ENCODE measurements at regions not wholly inside any gene's neighbourhood (a gene's known extent, or its start where the extent isn't known, plus 50 kb on each side); places are given as distances from the start of the nearest gene placed in this dataset.

DNA sequence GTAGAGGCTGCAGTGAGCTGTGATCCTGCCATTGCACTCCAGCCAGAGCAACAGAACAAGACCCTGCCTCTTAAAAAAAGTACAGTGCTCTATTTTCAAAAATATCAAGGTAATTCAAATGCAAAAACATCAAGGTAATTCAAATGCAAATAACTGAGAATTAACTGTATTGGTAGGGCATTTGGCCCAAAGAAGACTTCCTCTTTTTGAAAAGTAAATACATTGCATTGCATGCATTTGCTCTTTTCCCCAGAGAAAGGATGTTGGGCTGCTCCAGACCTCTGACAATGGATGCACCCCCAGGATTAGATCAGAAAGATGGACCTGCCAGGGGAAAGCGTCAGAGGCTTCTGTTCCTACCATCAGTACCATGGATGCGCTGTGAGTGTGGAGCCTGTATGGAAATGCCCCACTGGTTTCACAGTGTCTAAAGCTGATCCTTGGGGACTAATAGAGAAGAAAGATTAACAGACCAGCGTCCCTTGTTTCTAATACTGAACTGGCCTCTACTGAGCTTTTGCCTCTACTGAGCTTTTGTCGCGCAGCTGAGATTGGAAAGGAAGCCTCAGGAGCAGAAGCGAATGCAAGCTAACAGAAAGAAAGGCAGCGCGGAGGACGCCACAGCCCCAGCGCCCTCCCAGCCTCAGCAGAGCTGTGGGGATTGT, 93.5 kb upstream of the LYZL2 start:
- Histone ChIP-seq H4K20me1 (ENCODE audit: control insufficient read depth, extremely low read depth, insufficient read depth, low read length) (no peaks in the 10 kb centered on the region), H3K4me2 (ENCODE audit: control insufficient read depth, extremely low read depth, insufficient read depth, low read depth, low read length) (no peak overlapping the region), H3K36me3 (ENCODE audit: control insufficient read depth in 2 of 2, extremely low read depth in 1 of 2, insufficient read depth in 2 of 2, low read length in 2 of 2) (no peaks in the 10 kb centered on the region), H2AFZ (ENCODE audit: control insufficient read depth, low read length) (no peak overlapping the region), H3K9me1 (ENCODE audit: control insufficient read depth, extremely low read depth, insufficient read depth, low read length) (no peaks in the 10 kb centered on the region), H3K27ac (ENCODE audit: control insufficient read depth, insufficient read depth, low read length) (no peak overlapping the region), H3K27me3 (ENCODE audit: control insufficient read depth, extremely low read depth, insufficient read depth, low read length) (peaks cover 6% of the 10 kb centered on the region), H3K4me1 (ENCODE audit: control insufficient read depth, extremely low read depth, insufficient read depth, low read length) (no peaks in the 10 kb centered on the region), H3K4me3 (ENCODE audit: control insufficient read depth in 2 of 3, extremely low read depth in 1 of 3, insufficient read depth in 2 of 3, low read depth in 1 of 3, low read length in 3 of 3) (no peak overlapping the region), H3K9me3 (ENCODE audit: control insufficient read depth, low read depth, low read length) (no peaks in the 10 kb centered on the region), H3K79me2 (ENCODE audit: control insufficient read depth, insufficient read depth, low read length) (no peaks in the 10 kb centered on the region), H3K9ac (ENCODE audit: control insufficient read depth, extremely low read depth, insufficient read depth, low read length) (no peak overlapping the region)
- TF ChIP-seq EZH2 (IDR thresholded peaks at IDR 0.05; ENCODE audit: low read length) = no peak
- TF ChIP-seq, protein P1, sequence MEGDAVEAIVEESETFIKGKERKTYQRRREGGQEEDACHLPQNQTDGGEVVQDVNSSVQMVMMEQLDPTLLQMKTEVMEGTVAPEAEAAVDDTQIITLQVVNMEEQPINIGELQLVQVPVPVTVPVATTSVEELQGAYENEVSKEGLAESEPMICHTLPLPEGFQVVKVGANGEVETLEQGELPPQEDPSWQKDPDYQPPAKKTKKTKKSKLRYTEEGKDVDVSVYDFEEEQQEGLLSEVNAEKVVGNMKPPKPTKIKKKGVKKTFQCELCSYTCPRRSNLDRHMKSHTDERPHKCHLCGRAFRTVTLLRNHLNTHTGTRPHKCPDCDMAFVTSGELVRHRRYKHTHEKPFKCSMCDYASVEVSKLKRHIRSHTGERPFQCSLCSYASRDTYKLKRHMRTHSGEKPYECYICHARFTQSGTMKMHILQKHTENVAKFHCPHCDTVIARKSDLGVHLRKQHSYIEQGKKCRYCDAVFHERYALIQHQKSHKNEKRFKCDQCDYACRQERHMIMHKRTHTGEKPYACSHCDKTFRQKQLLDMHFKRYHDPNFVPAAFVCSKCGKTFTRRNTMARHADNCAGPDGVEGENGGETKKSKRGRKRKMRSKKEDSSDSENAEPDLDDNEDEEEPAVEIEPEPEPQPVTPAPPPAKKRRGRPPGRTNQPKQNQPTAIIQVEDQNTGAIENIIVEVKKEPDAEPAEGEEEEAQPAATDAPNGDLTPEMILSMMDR (optimal IDR thresholded peaks at IDR 0.05 in 1 of 3, IDR thresholded peaks at IDR 0.05 in 1 of 3, conservative IDR thresholded peaks at IDR 0.05 in 1 of 3; ENCODE audit: extremely low read depth in 1 of 3, insufficient read depth in 2 of 3, low read length in 3 of 3) = no peak
- dilution Hi-C loops (cut with MboI; ENCODE audit: extremely low pct_ligation_motif_present, low sequenced_read_pairs) = no loop called here
- DNase-seq (ENCODE audit: low read depth, low spot score) (no peak), FAIRE-seq (no peak)

GRCh38 chr10:30719832-30720231, 90.3 kb upstream of the LYZL2 start:
- no peak overlapping the region for H2AFZ ChIP-seq (ENCODE audit: control insufficient read depth, low read length)
- dilution Hi-C loops (cut with MboI; ENCODE audit: extremely low pct_ligation_motif_present, low sequenced_read_pairs) = no loop called here
- H3K4me1 ChIP-seq (ENCODE audit: control insufficient read depth, extremely low read depth, insufficient read depth, low read length) = no peaks in the 10 kb centered on the region
- H3K27me3 ChIP-seq (ENCODE audit: control insufficient read depth, extremely low read depth, insufficient read depth, low read length) = peaks cover 6% of the 10 kb centered on the region
- H4K20me1 ChIP-seq (ENCODE audit: control insufficient read depth, extremely low read depth, insufficient read depth, low read length) = no peaks in the 10 kb centered on the region
- no peak for FAIRE-seq
- DNase-seq (ENCODE audit: low read depth, low spot score) = no peak
- no peak overlapping the region for H3K9ac ChIP-seq (ENCODE audit: control insufficient read depth, extremely low read depth, insufficient read depth, low read length)
- H3K79me2 ChIP-seq (ENCODE audit: control insufficient read depth, insufficient read depth, low read length) = no peaks in the 10 kb centered on the region
- no peak for TF ChIP-seq EZH2 (IDR thresholded peaks at IDR 0.05; ENCODE audit: low read length)
- TF ChIP-seq, protein P1 (optimal IDR thresholded peaks at IDR 0.05 in 1 of 3, IDR thresholded peaks at IDR 0.05 in 1 of 3, conservative IDR thresholded peaks at IDR 0.05 in 1 of 3; ENCODE audit: extremely low read depth in 1 of 3, insufficient read depth in 2 of 3, low read length in 3 of 3) = no peak
- no peaks in the 10 kb centered on the region for H3K9me1 ChIP-seq (ENCODE audit: control insufficient read depth, extremely low read depth, insufficient read depth, low read length)
- H3K9me3 ChIP-seq (ENCODE audit: control insufficient read depth, low read depth, low read length) = no peaks in the 10 kb centered on the region
- H3K4me3 ChIP-seq (ENCODE audit: control insufficient read depth in 2 of 3, extremely low read depth in 1 of 3, insufficient read depth in 2 of 3, low read depth in 1 of 3, low read length in 3 of 3) = no peak overlapping the region
- no peak overlapping the region for H3K4me2 ChIP-seq (ENCODE audit: control insufficient read depth, extremely low read depth, insufficient read depth, low read depth, low read length)
- H3K36me3 ChIP-seq (ENCODE audit: control insufficient read depth in 2 of 2, extremely low read depth in 1 of 2, insufficient read depth in 2 of 2, low read length in 2 of 2) = no peaks in the 10 kb centered on the region
- H3K27ac ChIP-seq (ENCODE audit: control insufficient read depth, insufficient read depth, low read length) = no peak overlapping the region
